22Rv1 (cell line): ENCODE measurements at regions not wholly inside any gene's neighbourhood (a gene's known extent, or its start where the extent isn't known, plus 50 kb on each side); places are given as distances from the start of the nearest gene placed in this dataset.

Experiments used
- H3K27ac ChIP-seq: fragments of 450-650 bp; 2 replicates; pipeline ENCODE4 v1.5.1; 2017
- ZFX ChIP-seq: fragments of 450-650 bp; IDR thresholded peaks from 2 replicates; pipeline ENCODE4 v1.6.1; 2017; ENCODE audit warnings: antibody characterized with exemption, borderline replicate concordance
- TF ChIP-seq, protein P1 (sequence below): fragments of 450-650 bp; IDR thresholded peaks from 2 replicates; pipeline ENCODE4 v1.5.1; 2017; ENCODE audit warnings: mild to moderate bottlenecking

- H3K27ac ChIP-seq, result peak overlapping the region; percentile 33
- TF ChIP-seq ZFX, result no peak
- TF ChIP-seq, protein P1, sequence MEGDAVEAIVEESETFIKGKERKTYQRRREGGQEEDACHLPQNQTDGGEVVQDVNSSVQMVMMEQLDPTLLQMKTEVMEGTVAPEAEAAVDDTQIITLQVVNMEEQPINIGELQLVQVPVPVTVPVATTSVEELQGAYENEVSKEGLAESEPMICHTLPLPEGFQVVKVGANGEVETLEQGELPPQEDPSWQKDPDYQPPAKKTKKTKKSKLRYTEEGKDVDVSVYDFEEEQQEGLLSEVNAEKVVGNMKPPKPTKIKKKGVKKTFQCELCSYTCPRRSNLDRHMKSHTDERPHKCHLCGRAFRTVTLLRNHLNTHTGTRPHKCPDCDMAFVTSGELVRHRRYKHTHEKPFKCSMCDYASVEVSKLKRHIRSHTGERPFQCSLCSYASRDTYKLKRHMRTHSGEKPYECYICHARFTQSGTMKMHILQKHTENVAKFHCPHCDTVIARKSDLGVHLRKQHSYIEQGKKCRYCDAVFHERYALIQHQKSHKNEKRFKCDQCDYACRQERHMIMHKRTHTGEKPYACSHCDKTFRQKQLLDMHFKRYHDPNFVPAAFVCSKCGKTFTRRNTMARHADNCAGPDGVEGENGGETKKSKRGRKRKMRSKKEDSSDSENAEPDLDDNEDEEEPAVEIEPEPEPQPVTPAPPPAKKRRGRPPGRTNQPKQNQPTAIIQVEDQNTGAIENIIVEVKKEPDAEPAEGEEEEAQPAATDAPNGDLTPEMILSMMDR, result no peak
Observed at GRCh38 chrX:116239944-116240840, 69.6 kb downstream of the AGTR2 start.

DNA sequence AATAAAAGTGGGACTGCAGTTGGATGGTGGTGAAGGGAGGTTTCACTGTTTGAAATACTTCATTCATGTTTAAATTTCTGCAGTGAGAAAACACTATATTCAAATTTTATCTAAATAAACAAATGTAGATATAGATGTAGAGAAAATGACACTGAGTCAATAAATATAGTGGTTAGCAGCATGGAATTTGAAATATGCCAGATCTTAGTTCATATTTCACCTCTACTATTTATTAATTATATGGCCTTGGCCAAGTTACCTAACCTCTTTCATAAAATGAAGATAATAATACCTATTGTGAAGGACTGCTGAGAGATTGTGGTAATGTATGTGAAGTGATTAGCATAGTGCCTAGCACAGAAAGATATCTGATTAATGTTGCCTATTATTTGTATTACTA is 70.5 kb downstream of the AGTR2 start:
- H3K27ac ChIP-seq, result peak overlapping the region; percentile 33; the same call in 1 of the 2 replicates

GRCh38 chrX:116243039-116243438 is 72.5 kb downstream of the AGTR2 start:
- no peak overlapping the region for H3K27ac ChIP-seq
- TF ChIP-seq ZFX, result no peak
- TF ChIP-seq, protein P1, result no peak

More for the DNA sequence above, 70.5 kb downstream of the AGTR2 start:
- TF ChIP-seq, protein P1, result no peak
- TF ChIP-seq ZFX, result no peak

- TF ChIP-seq ZFX, result no peak
- TF ChIP-seq, protein P1, result no peak
- no peak overlapping the region for H3K27ac ChIP-seq
Observed at GRCh38 chrX:116246261-116246660, 75.7 kb downstream of the AGTR2 start.

DNA sequence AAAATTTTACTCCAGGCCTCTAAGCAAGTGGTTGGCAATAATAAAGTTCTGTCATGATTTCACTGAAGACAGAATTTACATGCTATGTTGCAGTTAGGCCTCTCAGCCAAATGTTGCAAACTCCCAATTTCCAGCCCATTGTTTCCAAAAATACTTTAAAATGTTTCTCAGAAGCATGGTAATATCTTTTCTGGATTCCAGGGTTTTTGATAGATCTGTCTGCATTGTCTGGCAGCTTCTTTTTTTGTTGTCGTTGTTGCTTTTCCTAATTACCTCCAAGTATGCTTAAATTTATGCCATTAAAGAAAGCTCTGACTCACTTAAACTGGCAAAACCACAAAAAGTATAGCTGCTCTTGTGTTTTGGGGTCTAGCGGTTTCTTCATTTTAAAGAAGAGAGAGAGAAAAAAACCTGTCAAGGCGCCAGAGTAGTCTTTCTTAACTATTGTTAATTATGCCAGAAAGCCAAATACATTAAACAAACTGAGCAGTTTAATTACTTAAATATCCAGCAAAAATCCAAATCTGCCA is 97.0 kb downstream of the AGTR2 start:
- no peak for TF ChIP-seq ZFX
- TF ChIP-seq, protein P1, result no peak
- H3K27ac ChIP-seq, result no peak overlapping the region

DNA sequence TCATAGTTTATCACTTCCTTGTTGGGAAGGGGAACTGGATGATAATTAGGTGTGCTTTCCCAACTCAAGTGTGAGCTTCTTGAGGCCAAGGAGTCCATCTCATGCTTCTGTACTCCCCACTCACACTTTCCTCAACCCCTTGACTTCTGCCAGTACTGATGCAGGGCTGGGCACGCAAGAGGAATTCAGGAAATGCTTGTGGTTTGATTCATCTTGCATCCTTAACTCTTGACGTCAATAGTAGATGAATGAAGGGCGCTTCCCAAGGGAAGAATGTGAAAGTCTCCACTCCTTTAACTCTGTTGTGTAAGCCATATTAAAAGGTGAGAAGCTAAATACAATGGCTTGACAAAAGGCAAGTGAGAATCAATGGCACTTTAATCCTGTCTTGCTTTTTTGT is 101.8 kb downstream of the AGTR2 start:
- TF ChIP-seq, protein P1, result no peak
- no peak for TF ChIP-seq ZFX
- H3K27ac ChIP-seq, result no peak overlapping the region

GRCh38 chrX:116272861-116273260 is 102.3 kb downstream of the AGTR2 start:
- TF ChIP-seq ZFX, result no peak
- TF ChIP-seq, protein P1, result no peak
- no peak overlapping the region for H3K27ac ChIP-seq
